Stimulated activated CD4-positive, alpha-beta T cell treated with anti-CD3 and anti-CD28 coated beads, Interleukin-4, amount 100 ng/mL, for 1 hour (primary cell): ENCODE measurements at regions not wholly inside any gene's neighbourhood (a gene's known extent, or its start where the extent isn't known, plus 50 kb on each side); places are given as distances from the start of the nearest gene placed in this dataset.

ENCODE experiments used
- DNase-seq: peaks from one replicate; pipeline ENCODE4 v3.0.0-alpha.2; 2020

GRCh38 chr6:100130630-100131029 lies 136.6 kb upstream of the MCHR2 start:
- no peak for DNase-seq

GRCh38 chr6:100126790-100127484 lies 132.9 kb upstream of the MCHR2 start:
- DNase-seq, result no peak

- no peak for DNase-seq
These were observed 128.0 kb upstream of the MCHR2 start for GRCh38 chr6:100121854-100122609.

- no peak for DNase-seq
These were observed 125.2 kb upstream of the MCHR2 start for GRCh38 chr6:100119261-100119660.

- DNase-seq, result no peak
These were observed 124.3 kb upstream of the MCHR2 start for GRCh38 chr6:100118301-100118700.

- no peak for DNase-seq
These were observed 123.7 kb upstream of the MCHR2 start for GRCh38 chr6:100117680-100118079.

- no peak for DNase-seq
These were observed 122.6 kb upstream of the MCHR2 start for GRCh38 chr6:100116411-100117194.

GRCh38 chr6:100115407-100116101 lies 121.5 kb upstream of the MCHR2 start:
- no peak for DNase-seq

- no peak for DNase-seq
These were observed 119.0 kb upstream of the MCHR2 start for GRCh38 chr6:100112855-100113508.

- DNase-seq, result no peak
These were observed 112.0 kb upstream of the MCHR2 start for GRCh38 chr6:100105919-100106529.

GRCh38 chr6:100105138-100105537 lies 111.1 kb upstream of the MCHR2 start:
- DNase-seq, result no peak

- DNase-seq, result no peak
These were observed 109.9 kb upstream of the MCHR2 start for GRCh38 chr6:100103931-100104330.

- no peak for DNase-seq
These were observed 109.2 kb upstream of the MCHR2 start for GRCh38 chr6:100103194-100103593.

GRCh38 chr6:100101644-100102043 lies 107.6 kb upstream of the MCHR2 start:
- DNase-seq, result no peak

GRCh38 chr6:100100776-100101175 lies 106.8 kb upstream of the MCHR2 start:
- DNase-seq, result no peak

GRCh38 chr6:100099189-100100074 lies 105.4 kb upstream of the MCHR2 start:
- no peak for DNase-seq

GRCh38 chr6:100096936-100097335 lies 102.9 kb upstream of the MCHR2 start:
- DNase-seq, result no peak

GRCh38 chr6:100096341-100096740 lies 102.3 kb upstream of the MCHR2 start:
- DNase-seq, result no peak

GRCh38 chr6:100093405-100093804 lies 99.4 kb upstream of the MCHR2 start:
- DNase-seq, result no peak

- no peak for DNase-seq
These were observed 94.0 kb upstream of the MCHR2 start for GRCh38 chr6:100088009-100088408.

GRCh38 chr6:100084991-100085364 lies 91.0 kb upstream of the MCHR2 start:
- DNase-seq, result no peak
